Activated CD8-positive, alpha-beta memory T cell treated with anti-CD3 and anti-CD28 coated beads for 36 hours (primary cell): ENCODE measurements at regions not wholly inside any gene's neighbourhood (a gene's known extent, or its start where the extent isn't known, plus 50 kb on each side); places are given as distances from the start of the nearest gene placed in this dataset.
"Not testable (repeated sequence)": the region's sequence is repeated elsewhere in the genome, so short reads cannot be mapped to it uniquely, and the experiment has no call there.

Experiments used
- CTCF ChIA-PET: fragments of 350-600 bp; sonication (Branson Sonifier 250); formaldehyde crosslinking; loops from one replicate; lab custom pipeline; 2021; ENCODE audit warnings: antibody characterized with exemption; lab: Charles Lee
- POLR2A ChIA-PET: fragments of 350-600 bp; sonication (Branson Sonifier 250); formaldehyde crosslinking; loops from one replicate; lab custom pipeline; 2021; ENCODE audit warnings: antibody characterized with exemption; lab: Charles Lee

DNA sequence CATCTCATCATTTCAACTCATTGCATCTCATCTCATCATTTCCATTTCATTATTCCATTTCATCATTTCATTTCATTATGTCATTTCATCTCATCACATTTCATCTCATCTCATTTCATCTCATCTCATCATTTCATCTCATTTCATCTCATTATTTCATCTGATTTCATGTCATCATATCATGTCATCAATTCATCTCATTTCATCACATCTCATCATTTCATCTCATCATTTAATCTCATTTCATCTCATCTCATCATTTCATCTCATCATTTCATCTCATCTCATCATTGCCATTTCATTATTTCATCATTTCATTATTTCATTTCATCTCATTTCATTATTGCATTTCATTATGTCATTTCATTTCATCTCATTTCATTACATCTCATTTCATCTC lies 410.5 kb downstream of the ZNF33B start:
- CTCF ChIA-PET, POLR2A ChIA-PET: not testable (repeated sequence)

- POLR2A ChIA-PET = not testable (repeated sequence)
Observed at GRCh38 chr10:42193588-42193987, 444.8 kb downstream of the ZNF33B start.

GRCh38 chr10:42192450-42192849 lies 445.9 kb downstream of the ZNF33B start:
- CTCF ChIA-PET, POLR2A ChIA-PET: not testable (repeated sequence)

More at GRCh38 chr10:42193588-42193987, 444.8 kb downstream of the ZNF33B start:
- CTCF ChIA-PET = not testable (repeated sequence)

GRCh38 chr10:42187501-42188195 lies 450.7 kb downstream of the ZNF33B start:
- POLR2A ChIA-PET, CTCF ChIA-PET: not testable (repeated sequence)

GRCh38 chr10:42177793-42178689 lies 460.3 kb downstream of the ZNF33B start:
- CTCF ChIA-PET, POLR2A ChIA-PET: not testable (repeated sequence)

- CTCF ChIA-PET = no interaction called here
- POLR2A ChIA-PET = no interaction called here
Observed at GRCh38 chr10:42177077-42177792, 461.1 kb downstream of the ZNF33B start.

GRCh38 chr10:42150428-42151061 lies 487.8 kb downstream of the ZNF33B start:
- ChIA-PET CTCF (no interaction called here), POLR2A (no interaction called here)

GRCh38 chr10:42149722-42150427 lies 488.5 kb downstream of the ZNF33B start:
- POLR2A ChIA-PET = no interaction called here

GRCh38 chr10:42149027-42149700 lies 489.2 kb downstream of the ZNF33B start:
- POLR2A ChIA-PET = no interaction called here

More at GRCh38 chr10:42149722-42150427, 488.5 kb downstream of the ZNF33B start:
- CTCF ChIA-PET = no interaction called here

DNA sequence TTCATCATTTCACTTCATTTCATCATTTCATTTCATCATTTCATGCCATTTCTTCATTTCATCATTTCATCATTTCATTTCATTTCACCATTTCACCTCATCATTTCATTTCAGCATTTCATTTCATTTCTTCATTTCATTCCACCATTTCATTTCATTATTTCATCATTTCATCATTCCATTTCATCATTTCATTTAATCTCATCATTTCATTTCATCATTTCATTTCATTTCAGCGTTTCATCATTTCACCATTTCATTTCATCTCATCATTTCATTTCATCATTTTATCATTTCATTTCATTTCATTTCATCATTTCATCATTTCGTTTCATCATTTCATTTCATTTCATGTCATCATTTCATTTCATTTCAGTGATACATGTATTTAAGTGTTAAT lies 492.2 kb downstream of the ZNF33B start:
- POLR2A ChIA-PET, CTCF ChIA-PET: not testable (repeated sequence)

More at GRCh38 chr10:42149027-42149700, 489.2 kb downstream of the ZNF33B start:
- CTCF ChIA-PET = no interaction called here

DNA sequence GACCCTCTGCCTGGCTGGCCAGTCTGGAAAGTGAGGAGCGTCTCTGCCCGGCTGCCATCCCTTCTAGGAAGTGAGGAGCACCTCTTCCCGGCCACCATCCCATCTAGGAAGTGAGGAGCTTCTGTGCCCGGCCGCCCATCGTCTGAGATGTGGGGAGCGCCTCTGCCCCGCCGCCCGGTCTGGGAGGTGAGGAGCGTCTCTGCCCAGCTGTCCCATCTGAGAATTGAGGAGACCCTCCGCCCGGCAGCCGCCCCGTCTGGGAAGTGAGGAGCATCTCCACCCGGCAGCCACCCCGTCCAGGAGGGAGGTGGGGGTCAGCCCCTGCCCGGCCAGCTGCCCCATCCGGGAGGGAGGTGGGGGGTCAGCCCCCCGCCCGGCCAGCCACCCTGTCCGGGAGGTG lies 500.3 kb downstream of the ZNF33B start:
- CTCF ChIA-PET, POLR2A ChIA-PET: not testable (repeated sequence)

GRCh38 chr10:42113158-42113450 lies 525.3 kb downstream of the ZNF33B start:
- ChIA-PET CTCF (no interaction called here), POLR2A (no interaction called here)

DNA sequence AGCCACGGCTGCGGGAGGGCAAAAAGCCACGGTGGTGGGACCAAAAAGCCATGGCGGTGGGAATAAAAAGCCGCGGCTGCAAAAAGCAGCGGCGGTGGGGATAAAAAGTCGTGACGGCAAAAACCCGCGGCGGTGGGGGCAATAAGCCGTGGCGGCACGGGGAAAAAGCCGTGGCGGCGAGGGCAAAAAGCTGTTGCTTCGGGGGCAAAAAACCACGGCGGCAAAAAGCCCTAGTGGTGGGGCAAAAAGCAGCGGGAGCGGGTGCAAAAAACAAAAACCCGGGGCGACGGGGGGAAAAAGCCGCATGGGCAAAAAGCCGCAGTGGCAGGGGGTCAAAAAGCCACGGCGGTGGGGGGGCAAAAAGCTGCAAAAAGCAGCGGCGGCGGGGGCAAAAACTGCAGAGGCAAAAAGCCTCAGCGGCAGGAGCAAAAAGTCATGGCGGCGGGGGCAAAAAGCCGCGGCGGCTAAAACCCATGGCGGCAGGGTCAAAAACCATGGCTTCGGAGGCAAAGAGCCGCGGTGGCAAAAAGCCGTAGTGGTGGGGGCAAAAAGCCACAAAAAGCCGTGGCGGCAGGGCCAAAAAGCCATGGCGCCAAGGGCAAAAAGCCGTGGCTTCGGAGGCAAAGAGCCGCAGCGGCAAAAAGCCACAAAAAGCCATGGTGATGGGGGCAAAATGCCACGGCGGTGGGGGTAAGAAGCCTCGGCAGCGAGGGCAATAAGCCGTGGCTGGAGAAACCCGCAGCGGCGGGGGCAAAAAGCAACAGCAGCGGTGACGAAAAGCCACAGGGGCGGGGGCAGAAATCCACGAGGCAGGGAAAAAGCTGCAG lies 525.8 kb downstream of the ZNF33B start:
- ChIA-PET POLR2A (no interaction called here), CTCF (no interaction called here)

DNA sequence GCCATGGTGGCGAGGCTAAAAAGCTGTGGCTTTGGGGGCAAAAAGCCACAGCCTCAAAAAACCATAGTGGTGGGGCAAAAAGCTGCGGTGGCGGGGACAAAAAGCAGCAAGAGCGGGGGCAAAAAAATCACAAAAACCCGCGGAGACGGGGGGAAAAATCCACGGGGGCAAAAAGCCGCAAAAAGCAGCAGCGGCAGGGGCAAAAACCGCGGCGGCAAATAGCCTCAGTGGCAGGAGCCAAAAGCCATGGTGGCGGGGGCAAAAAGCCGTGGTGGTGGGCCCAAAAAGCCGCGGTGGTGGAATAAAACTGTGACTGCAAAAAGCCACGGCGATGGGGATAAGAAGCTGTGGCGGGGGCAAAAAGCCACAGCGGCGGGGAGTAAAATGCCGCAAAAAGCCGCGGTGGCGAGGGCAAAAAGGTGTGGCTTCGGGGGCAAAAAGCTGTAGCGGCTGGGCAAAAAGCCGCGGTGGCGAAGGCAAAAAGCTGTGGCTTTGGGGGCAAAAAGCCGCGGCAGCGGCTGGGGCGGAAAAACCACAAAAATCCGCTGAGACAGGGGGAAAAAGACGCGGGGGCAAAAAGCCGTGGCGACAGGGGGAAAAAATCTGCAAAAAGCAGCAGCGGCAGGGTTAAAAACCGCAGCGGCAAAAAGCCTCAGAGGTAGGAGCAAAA lies 526.6 kb downstream of the ZNF33B start:
- POLR2A ChIA-PET = no interaction called here
- CTCF ChIA-PET = no interaction called here

GRCh38 chr10:42111076-42111475 lies 527.3 kb downstream of the ZNF33B start:
- ChIA-PET POLR2A (no interaction called here), CTCF (no interaction called here)
